Activated T-cell treated with anti-CD3 and anti-CD28 coated beads for 1 hour (primary cell): ENCODE measurements at regions not wholly inside any gene's neighbourhood (a gene's known extent, or its start where the extent isn't known, plus 50 kb on each side); places are given as distances from the start of the nearest gene placed in this dataset.

Experiments used
- DNase-seq: peaks from one replicate; pipeline ENCODE4 v3.0.0-alpha.2; 2020; ENCODE audit warnings: low read depth

DNA sequence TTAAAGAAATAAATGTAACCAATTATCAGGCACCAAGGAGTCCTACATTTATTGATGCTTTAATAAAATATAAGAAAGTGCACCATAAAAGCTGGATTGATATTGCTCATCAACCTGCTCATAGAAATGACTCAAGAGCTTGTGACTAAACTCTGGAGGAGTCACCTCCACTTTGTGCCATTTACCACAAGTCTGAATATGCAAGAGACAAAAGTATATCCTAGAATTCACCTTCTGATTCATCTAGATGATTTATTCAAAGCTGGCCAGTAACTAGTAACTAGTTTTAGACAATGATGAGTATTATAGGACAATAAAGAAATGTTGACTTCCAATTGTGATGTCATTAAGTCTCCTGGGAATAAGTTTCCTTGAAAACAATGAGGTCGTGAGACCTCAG, 146.0 kb upstream of the SOX11 start:
- DNase-seq = no peak

GRCh38 chr2:5548991-5549715, 143.0 kb upstream of the SOX11 start:
- no peak for DNase-seq

DNA sequence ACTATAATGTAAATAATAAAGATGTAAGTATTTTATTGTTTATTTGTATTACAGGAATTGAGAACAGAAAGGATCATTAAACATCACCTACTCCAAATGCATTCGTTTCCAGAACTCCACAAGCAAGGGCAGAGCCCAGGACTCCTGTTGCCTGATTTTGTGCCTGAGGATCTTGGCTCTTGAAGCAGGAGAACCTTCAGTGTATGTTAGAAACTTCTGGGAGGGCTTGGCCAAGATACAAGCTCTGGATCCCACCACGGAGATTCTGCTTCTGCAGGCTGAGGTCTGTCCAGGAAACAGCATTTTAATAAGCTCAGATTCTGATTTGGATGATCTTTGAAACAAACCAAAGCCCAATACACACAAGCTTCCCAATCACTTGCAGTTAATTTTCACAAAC, 142.4 kb upstream of the SOX11 start:
- no peak for DNase-seq

GRCh38 chr2:5555636-5556035, 136.5 kb upstream of the SOX11 start:
- DNase-seq = no peak

- DNase-seq = no peak
Measured at GRCh38 chr2:5561006-5561405, 131.2 kb upstream of the SOX11 start.

GRCh38 chr2:5562426-5562825, 129.8 kb upstream of the SOX11 start:
- DNase-seq = no peak

DNA sequence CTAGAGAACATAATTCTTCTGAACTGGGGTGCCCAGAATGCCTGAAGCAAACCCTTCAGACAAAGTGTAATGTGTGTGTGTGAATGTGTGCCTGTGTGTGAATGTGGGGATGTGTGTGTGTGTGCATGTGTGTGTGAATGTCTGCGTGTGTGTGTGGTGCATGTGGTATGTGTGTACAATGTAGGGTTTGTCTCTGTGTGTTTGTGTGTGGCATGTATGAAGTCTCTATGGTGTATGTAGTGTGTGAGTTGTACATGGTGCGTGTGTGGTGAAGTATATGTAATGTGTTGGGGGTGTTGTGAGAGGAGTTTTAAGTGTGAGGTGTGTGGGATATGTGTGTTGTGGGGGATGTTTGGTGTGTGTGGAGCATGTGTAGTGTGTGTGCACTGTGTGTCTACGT, 129.3 kb upstream of the SOX11 start:
- DNase-seq = no peak

GRCh38 chr2:5563411-5563810, 128.8 kb upstream of the SOX11 start:
- no peak for DNase-seq

DNA sequence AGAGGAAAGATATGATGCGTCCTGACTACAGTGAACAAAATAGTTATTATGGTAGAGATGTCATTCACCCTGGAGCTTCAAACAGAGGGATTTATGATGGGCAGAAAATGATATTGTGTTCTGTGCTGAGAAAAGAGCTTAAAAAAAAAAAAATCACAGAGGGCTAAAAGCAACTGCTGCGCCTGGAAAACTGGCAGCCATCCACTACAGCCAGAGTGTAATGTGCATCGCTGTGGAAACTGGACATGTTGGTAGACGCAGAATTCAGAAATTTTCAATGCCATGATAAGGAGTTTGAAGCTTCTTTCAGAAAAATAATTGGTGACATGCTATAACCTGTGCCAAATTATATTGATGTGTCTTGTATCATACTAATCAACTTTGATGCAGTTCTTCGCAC, 122.9 kb upstream of the SOX11 start:
- no peak for DNase-seq

GRCh38 chr2:5576015-5576414, 116.2 kb upstream of the SOX11 start:
- DNase-seq = no peak

DNA sequence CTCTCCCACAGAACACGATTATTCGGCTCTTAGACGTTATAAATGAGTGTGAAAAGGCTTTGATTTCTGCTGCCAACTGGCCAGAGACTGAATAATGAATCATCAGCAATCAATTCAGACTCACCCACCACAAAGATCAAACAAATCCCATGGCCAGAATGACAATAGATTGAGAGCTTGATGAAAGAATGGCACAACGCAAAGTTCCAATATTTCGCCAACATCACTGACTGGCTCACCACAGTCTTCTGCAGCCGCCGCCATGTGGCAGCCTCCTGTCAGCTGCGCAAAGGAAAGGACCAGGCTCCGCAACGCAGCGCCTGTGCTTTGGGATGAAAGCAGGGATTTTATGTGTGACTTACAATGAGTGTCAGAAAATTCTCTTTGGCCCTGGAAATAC, 104.4 kb upstream of the SOX11 start:
- no peak for DNase-seq

DNA sequence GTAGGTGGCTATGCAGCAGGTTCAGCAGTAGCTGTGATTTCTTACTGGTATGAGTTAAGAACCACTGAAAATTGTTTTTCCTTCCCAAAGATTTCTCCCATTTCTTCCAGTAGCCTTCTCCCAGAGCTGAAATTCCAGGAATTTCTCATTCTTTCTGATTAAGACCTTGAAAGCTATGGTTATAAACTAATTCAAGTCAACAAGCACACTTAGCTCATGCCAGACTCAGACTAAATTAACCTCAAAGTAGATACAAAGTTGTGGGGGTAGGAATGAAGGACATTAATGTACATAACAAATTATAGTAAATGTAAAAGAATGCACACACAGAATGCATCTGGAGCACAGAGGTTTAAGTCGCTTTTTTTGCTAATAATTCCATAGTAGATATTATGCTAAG, 103.6 kb upstream of the SOX11 start:
- no peak for DNase-seq

- DNase-seq = no peak
Measured at GRCh38 chr2:5589183-5589582, 103.0 kb upstream of the SOX11 start.

DNA sequence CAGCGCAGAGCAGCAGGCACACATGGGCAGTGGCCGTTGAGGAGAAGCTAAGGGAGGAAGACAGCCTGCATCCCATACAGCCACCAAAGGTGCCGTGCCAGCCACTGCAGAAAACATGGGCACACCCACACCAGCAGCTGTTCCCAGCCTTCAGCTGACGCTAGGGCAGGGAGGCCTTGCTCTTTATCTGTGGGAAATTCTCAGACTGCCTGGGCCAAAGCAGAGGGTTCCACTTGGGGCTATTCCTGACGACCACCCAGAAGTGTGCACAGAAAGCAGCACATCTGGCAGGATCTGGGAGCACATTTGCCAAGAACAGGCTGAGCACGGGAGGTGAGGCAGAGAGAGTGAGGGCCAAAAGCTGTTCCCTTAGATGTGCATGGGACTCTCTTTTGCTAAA, 101.3 kb upstream of the SOX11 start:
- DNase-seq = no peak

DNA sequence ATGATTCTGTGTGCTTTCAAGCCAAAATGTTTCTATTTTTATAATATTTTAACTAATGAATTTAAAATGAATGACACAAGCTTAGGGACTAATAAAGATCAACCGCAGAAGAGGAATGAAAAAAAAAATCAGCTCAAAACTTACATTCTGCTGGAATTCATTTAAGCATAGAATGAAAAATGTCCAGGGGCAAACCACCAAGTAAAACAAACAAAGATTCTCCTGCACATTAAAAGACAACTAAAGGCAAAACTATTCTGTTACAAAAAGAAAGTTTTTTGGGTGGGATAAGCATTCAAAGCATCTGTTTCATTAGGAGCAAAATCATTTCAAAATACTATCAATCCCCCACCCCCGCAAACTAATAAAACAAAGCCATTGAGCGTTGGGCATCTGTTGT, 99.3 kb upstream of the SOX11 start:
- no peak for DNase-seq

GRCh38 chr2:5594249-5594695, 97.9 kb upstream of the SOX11 start:
- no peak for DNase-seq

- no peak for DNase-seq
Measured at GRCh38 chr2:5596868-5597267, 95.3 kb upstream of the SOX11 start.

DNA sequence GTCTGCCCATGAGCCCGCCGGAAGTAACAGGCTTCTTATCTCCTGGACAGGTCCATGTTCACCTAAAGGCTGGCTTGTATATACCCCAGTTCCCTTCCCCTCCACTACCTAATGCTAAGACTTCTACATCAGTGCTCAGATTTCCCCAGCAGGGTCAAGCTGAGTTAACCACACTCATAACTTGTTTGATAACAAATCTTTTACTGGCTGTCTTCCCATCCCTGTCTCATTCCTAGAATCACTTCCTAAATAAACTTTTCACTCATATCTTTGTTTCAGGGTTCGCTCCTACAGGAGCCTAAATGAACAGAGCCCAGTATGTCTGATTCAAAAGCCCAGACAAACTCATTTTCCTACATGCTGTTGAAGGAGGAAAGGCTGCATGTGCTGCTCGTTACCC, 94.0 kb upstream of the SOX11 start:
- DNase-seq = no peak

GRCh38 chr2:5609201-5609600, 83.0 kb upstream of the SOX11 start:
- no peak for DNase-seq

DNA sequence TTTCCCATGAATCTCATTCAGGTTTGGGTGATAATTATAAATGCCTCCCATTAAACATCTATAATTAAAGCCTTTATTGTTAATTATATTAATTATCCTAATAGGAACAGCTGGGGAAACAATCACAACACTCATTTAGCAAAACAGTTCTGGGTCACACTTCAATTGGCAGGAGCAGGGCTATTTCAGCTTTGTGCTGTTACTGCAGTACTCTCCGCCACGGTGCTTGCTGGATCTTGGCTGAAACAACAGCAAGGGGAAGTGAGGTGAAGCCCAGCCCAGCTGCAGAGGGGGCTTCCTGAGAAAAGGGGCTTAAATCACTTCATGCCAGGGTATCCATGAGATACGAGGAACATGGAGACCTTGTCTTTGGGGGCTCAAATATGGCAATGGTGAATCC, 79.5 kb upstream of the SOX11 start:
- DNase-seq = no peak

GRCh38 chr2:5616019-5616418, 76.2 kb upstream of the SOX11 start:
- DNase-seq = no peak

- no peak for DNase-seq
Measured at GRCh38 chr2:5617358-5617757, 74.8 kb upstream of the SOX11 start.

DNA sequence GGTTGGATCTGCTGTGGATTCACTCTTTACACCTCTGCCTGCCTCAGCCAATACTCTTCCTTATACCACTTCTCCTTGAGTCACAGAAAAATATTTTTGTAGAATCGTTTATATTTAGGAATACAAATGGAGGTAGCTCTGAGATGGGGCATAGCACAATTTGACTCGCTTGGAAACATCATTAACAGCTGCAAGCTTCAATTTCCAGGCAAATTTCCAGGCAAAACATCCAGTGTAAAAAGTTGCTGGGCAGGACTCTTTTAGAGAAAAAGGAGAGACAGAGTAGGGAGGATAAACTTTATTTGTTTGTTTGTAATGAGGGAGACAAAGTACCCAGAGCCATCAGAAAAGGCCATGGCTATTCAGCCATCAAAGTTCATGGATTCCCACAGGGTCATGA, 74.4 kb upstream of the SOX11 start:
- DNase-seq = no peak

DNA sequence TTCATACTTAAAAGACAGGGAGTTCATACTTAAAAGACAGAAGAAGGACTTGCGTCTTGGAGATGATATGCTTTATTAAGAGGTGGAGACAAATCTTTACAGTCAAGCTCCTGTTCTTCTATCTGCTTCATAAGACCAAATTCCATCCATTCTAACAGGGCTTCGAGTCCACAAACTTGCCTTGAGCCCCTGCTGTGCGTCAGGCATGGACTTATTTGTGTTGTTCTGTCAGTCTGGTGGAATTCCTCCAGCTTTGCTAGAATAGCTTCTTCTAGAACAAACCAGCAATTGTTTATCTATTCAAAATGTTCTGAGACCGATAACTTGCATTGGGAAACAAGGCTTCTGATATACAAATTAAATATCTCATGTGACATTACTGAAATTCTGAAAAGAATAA, 73.9 kb upstream of the SOX11 start:
- DNase-seq = no peak
